Sigmoid colon (tissue), 6 donors: ENCODE measurements at regions not wholly inside any gene's neighbourhood (a gene's known extent, or its start where the extent isn't known, plus 50 kb on each side); places are given as distances from the start of the nearest gene placed in this dataset.

Experiments used
- DNase-seq: peaks from one replicate; pipeline ENCODE4 v3.0.0-alpha.2; 2019
- H3K27ac ChIP-seq, 4 donors: fragments of 200-600 bp; sonication (generic); one replicate each; pipeline ENCODE4 v1.5.1; 2016 to 2019; ENCODE audit warnings: mild to moderate bottlenecking in 1 of 4
- H3K27me3 ChIP-seq, 3 donors: fragments of 200-600 bp; sonication (generic); one replicate each; pipeline ENCODE4 v1.5.1; 2019; ENCODE audit warnings: mild to moderate bottlenecking in 1 of 3
- H3K36me3 ChIP-seq, 4 donors: fragments of 200-600 bp; sonication (generic); one replicate each; pipeline ENCODE4 v1.5.1; 2016 to 2019
- H3K4me1 ChIP-seq, 4 donors: fragments of 200-600 bp; sonication (generic); one replicate each; pipeline ENCODE4 v1.5.1; 2017 to 2019
- H3K4me3 ChIP-seq, 4 donors: fragments of 200-600 bp; sonication (generic); one replicate each; pipeline ENCODE4 v1.5.1; 2017 to 2019; ENCODE audit warnings: mild to moderate bottlenecking in 2 of 4, moderate library complexity in 1 of 4
- H3K9me3 ChIP-seq, 4 donors: fragments of 200-600 bp in 3 of 4; sonication (generic) in 3 of 4; one replicate each; pipeline versions ENCODE4 v1.5.1 to v1.6.1; 2013 to 2019
- EP300 ChIP-seq, 4 donors: sonication (generic); formaldehyde crosslinking; IDR thresholded peaks; one replicate each; pipeline ENCODE4 v1.6.1; 2017; ENCODE audit warnings: antibody characterized with exemption in 4 of 4
- POLR2A ChIP-seq, 2 donors: fragments of 450-650 bp; IDR thresholded peaks; one replicate each; pipeline ENCODE4 v1.6.1; 2016; ENCODE audit warnings: antibody characterized with exemption in 2 of 2, mild to moderate bottlenecking in 2 of 2, moderate library complexity in 2 of 2
- POLR2AphosphoS5 ChIP-seq, 4 donors: sonication (generic); formaldehyde crosslinking; IDR thresholded peaks; one replicate each; pipeline ENCODE4 v1.6.1; 2017; ENCODE audit warnings: antibody characterized with exemption in 4 of 4
- WGBS, 2 donors: extraction: QIAGEN DNeasy Blood & Tissue Kit; methylation state at CpG; one replicate each; pipeline ENCODE4 v1.1.7; 2013; 5-methylcytosine and 5-hydroxymethylcytosine counted together
- intact Hi-C: fragments of 100-400 bp; cut with DNase I; formaldehyde crosslinking; loops from one replicate; pipeline ENCODE4 v1.15.1; 2023
- TF ChIP-seq, protein P1 (sequence below), 4 experiments: fragments of 450-650 bp in 3 of 4; fragments of 200-600 bp in 1 of 4; IDR thresholded peaks; one replicate each; pipeline ENCODE4 v1.5.1; 2016 to 2019; ENCODE audit warnings: antibody characterized with exemption in 4 of 4, mild to moderate bottlenecking in 3 of 4, moderate library complexity in 2 of 4
- donor health status: healthy with polysubstance abuse.
- donor health status: healthy.

DNA sequence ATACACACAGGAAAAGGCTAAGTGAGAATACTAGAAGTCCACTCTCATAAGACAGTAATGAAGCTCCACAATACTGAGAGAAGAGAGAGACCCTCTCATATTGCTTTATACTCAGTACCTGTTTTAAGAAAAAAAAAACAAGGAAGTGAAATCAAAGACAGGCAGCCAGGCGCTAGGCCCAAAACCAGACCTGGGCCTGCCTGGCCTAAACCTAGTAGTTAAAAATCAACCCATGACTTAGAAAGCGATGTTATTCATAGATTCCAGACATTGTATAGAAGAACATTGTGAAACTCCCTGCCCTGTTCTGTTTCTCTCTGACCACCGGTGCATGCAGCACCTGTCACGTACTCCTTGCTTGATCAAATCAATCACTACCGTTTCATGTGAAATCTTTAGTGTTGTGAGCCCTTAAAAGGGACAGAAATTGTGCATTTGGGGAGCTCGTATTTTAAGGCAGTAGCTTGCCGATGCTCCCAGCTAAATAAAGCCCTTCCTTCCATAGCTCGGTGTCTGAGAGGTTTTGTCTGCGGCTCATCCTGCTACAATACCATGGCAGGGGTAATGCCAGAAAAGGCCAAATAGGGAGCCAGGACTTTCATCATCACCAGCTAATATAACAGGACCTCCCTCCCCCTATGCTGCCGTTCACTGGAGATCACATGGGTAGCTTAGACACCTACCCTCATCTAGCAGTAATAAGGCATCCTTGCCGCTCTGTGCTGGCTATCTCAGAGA lies 1294.1 kb downstream of the NSUN3 start:
- no peak overlapping the region for H3K4me3 ChIP-seq
- H3K9me3 ChIP-seq, result no peaks in the 10 kb centered on the region
- H3K27ac ChIP-seq, result no peak overlapping the region
- intact Hi-C loops, result no loop called here
- WGBS, 2 donors, result 89 to 90% methylated on average over 11 of the region's 11 CpGs
- H3K36me3 ChIP-seq, result no peaks in the 10 kb centered on the region
- no peak for DNase-seq
- TF ChIP-seq POLR2A (IDR thresholded peaks at IDR 0.05), result no peak
- no peaks in the 10 kb centered on the region for H3K27me3 ChIP-seq
- H3K4me1 ChIP-seq, result peaks cover 0 to 26% (median 7%) of the 10 kb centered on the region in 4 donors

DNA sequence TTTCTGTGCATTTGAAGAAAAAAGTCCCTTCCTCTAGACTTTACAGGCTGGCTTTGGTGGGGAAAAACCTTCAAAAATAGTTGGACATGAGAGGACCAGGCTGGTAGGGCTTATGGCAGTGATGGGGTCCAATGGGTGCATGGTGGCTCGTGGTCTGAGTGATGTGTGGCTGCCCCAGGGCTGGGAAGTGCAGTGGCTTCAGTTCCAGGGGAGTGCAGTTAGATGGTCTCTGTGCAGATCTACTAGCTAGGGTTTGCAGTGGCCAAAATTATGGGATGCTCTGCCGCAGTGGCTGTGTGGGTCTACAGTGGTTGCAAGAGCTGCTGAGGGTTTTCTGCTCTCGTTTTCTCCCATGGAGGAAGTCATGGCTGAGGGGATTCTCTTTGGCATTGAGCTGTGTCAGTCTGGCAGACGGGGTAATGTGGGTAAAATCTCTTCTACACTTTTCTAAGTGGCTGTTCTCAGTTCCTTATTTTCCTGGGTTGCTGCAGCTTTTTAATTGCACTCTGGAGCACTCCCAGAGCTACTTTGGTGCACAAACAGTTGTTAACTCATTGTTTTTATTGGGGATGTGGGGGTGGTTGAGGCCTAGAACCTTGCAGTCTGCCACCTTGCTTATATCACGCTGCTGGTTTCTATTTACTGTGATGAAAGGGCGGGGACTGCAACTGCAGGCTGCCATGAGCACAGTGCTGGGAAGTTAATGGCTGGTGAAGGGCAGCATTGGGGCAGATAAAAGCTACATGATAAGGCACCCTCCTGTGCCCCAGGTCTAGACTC lies 1324.6 kb downstream of the NSUN3 start:
- no peak for DNase-seq
- Histone ChIP-seq H3K9me3 (peaks cover 0 to 5% (median 0%) of the 10 kb centered on the region in 4 donors), H3K4me1 (no peaks in the 10 kb centered on the region), H3K4me3 (no peak overlapping the region), H3K36me3 (no peaks in the 10 kb centered on the region), H3K27me3 (no peaks in the 10 kb centered on the region), H3K27ac (no peak overlapping the region)
- TF ChIP-seq EP300 (IDR thresholded peaks at IDR 0.05) (no peak), POLR2AphosphoS5 (IDR thresholded peaks at IDR 0.05) (no peak), POLR2A (IDR thresholded peaks at IDR 0.05) (no peak)
- TF ChIP-seq, protein P1, sequence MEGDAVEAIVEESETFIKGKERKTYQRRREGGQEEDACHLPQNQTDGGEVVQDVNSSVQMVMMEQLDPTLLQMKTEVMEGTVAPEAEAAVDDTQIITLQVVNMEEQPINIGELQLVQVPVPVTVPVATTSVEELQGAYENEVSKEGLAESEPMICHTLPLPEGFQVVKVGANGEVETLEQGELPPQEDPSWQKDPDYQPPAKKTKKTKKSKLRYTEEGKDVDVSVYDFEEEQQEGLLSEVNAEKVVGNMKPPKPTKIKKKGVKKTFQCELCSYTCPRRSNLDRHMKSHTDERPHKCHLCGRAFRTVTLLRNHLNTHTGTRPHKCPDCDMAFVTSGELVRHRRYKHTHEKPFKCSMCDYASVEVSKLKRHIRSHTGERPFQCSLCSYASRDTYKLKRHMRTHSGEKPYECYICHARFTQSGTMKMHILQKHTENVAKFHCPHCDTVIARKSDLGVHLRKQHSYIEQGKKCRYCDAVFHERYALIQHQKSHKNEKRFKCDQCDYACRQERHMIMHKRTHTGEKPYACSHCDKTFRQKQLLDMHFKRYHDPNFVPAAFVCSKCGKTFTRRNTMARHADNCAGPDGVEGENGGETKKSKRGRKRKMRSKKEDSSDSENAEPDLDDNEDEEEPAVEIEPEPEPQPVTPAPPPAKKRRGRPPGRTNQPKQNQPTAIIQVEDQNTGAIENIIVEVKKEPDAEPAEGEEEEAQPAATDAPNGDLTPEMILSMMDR (IDR thresholded peaks at IDR 0.05), result no peak
- 66 to 70% methylated on average over 6 of the region's 6 CpGs for WGBS, 2 donors
- intact Hi-C loops, result no loop called here

DNA sequence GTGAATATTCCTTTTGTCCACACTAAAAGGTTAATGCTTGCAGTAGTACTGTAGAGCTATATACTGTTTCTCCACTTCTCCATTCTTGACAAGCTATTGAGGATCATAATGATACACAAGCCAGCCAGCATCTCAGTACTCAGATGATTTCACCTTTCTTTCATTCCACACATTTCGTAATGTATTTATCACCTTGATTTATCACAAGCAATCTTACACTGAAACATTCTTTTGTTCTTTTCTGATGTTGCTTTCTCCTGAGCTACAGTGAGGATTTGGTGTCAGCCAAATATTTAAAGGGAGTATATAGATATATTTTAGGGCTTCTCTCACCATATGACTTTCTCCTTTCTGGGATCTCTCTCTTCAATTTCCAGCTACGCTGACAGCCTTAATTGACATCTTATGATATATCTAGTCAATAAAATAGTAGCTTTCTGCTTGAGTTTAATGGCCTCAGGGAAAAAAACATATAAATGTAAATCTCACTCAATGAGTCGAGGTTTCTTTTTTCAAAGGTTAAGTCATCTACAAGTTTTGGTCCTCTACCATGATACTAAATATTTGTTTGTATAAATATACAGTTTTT lies 1327.0 kb downstream of the NSUN3 start:
- DNase-seq, result no peak
- H3K27ac ChIP-seq, result no peak overlapping the region
- 79 to 87% methylated on average over 3 of the region's 3 CpGs for whole genome bisulfite sequencing, 2 donors
- H3K9me3 ChIP-seq, result no peaks in the 10 kb centered on the region
- no peaks in the 10 kb centered on the region for H3K36me3 ChIP-seq
- TF ChIP-seq, protein P1 (IDR thresholded peaks at IDR 0.05), result no peak
- TF ChIP-seq POLR2A (IDR thresholded peaks at IDR 0.05) (no peak), POLR2AphosphoS5 (IDR thresholded peaks at IDR 0.05) (no peak), EP300 (IDR thresholded peaks at IDR 0.05) (no peak)
- no peaks in the 10 kb centered on the region for H3K27me3 ChIP-seq
- no peak overlapping the region for H3K4me3 ChIP-seq
- intact Hi-C loops, result no loop called here
- no peaks in the 10 kb centered on the region for H3K4me1 ChIP-seq

DNA sequence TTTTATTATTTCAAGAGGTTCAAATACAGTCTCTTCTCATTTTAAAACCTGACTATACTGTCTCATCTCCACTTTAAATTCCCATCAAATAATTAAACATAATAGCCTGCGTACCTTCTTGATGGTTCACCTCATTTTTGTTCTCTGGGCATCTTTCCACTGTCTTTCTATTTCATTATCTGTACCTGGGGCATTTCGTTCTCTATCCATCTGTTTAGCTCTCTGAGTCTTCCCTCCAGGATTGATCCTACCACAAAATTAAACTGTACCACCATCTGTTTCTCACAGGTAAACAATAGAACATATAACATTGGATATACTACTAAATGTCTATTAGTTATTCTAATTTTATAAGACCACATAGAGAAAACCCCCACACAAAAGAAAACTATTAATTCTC lies 1331.4 kb downstream of the NSUN3 start:
- Histone ChIP-seq H3K27me3 (no peaks in the 10 kb centered on the region), H3K4me1 (no peaks in the 10 kb centered on the region), H3K9me3 (no peaks in the 10 kb centered on the region), H3K36me3 (no peaks in the 10 kb centered on the region), H3K4me3 (no peak overlapping the region), H3K27ac (no peak overlapping the region)
- TF ChIP-seq EP300 (IDR thresholded peaks at IDR 0.05) (no peak), POLR2A (IDR thresholded peaks at IDR 0.05) (no peak), POLR2AphosphoS5 (IDR thresholded peaks at IDR 0.05) (no peak)
- TF ChIP-seq, protein P1 (IDR thresholded peaks at IDR 0.05), result no peak
- 76 to 86% methylated on average over 2 of the region's 2 CpGs for WGBS, 2 donors
- intact Hi-C loops, result no loop called here
- no peak for DNase-seq

DNA sequence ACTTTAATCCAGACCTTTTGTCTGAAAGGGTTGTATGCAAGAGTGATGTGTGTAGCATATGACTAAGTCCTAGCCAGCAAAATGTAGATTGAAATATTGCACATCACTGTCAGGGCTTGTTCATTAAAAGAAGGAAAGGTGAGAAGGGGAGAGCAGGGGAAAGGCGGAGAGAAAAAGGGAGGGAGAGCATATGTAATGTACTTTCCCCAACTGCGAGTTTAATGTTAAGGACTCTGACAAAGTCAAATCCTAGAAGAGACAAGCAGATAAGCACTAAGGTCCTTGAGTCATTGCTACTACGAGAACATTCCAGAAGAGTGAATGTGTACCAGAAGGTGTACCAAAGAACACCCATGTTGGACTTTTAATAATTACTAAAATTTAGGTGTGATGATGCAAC lies 1336.7 kb downstream of the NSUN3 start:
- intact Hi-C loops, result no loop called here
- Histone ChIP-seq H3K9me3 (no peaks in the 10 kb centered on the region), H3K36me3 (no peaks in the 10 kb centered on the region), H3K4me1 (no peaks in the 10 kb centered on the region), H3K27me3 (no peaks in the 10 kb centered on the region), H3K27ac (no peak overlapping the region), H3K4me3 (no peak overlapping the region)
- TF ChIP-seq, protein P1 (IDR thresholded peaks at IDR 0.05), result no peak
- no peak for TF ChIP-seq POLR2A (IDR thresholded peaks at IDR 0.05)
- no peak for TF ChIP-seq EP300 (IDR thresholded peaks at IDR 0.05)
- no peak for TF ChIP-seq POLR2AphosphoS5 (IDR thresholded peaks at IDR 0.05)
- no peak for DNase-seq
- WGBS, 2 donors, result 89 to 90% methylated on average over 3 of the region's 3 CpGs
